ENCODE measurements at regions not wholly inside any gene's neighbourhood (a gene's known extent, or its start where the extent isn't known, plus 50 kb on each side); places are given as distances from the start of the nearest gene placed in this dataset.

DNA sequence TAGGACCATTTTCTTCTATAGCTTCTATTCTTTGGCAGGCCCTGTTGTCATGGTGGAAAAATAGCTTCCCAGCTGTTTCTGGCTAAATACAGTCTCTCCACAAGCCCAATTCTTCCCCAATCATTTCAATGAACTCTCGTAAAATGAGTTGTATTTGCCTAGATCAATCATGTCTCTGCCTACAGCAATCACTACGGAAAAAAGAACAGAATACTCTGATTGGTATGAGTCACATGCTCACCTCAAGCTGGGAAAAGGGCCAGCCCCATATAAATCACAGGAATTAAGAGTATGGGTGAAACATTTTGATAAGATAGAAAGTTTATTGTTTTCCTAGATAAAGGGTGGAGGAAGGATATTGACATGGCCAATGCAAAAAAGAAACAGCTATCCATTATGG lies 711.4 kb downstream of the EFNA5 start:
- DNase-seq (no peak), ATAC-seq (no peak)
- intact Hi-C loops (cut with DNase I; ENCODE audit: low total_unique reads), result no loop called here
- in situ Hi-C loops (cut with MboI; ENCODE audit: low sequenced_read_pairs in 4 of 4), result no loop called here
- Histone ChIP-seq H3K4me3 (no peak overlapping the region), H3K9me3 (no peaks in the 10 kb centered on the region), H3K27ac (no peak overlapping the region), H3K4me1 (peaks cover 0 to 8% of the 10 kb centered on the region in 2 donors), H3K27me3 (no peaks in the 10 kb centered on the region), H3K36me3 (no peaks in the 10 kb centered on the region)
- no peak for TF ChIP-seq POLR2A (IDR thresholded peaks at IDR 0.05)
- TF ChIP-seq, protein P1, sequence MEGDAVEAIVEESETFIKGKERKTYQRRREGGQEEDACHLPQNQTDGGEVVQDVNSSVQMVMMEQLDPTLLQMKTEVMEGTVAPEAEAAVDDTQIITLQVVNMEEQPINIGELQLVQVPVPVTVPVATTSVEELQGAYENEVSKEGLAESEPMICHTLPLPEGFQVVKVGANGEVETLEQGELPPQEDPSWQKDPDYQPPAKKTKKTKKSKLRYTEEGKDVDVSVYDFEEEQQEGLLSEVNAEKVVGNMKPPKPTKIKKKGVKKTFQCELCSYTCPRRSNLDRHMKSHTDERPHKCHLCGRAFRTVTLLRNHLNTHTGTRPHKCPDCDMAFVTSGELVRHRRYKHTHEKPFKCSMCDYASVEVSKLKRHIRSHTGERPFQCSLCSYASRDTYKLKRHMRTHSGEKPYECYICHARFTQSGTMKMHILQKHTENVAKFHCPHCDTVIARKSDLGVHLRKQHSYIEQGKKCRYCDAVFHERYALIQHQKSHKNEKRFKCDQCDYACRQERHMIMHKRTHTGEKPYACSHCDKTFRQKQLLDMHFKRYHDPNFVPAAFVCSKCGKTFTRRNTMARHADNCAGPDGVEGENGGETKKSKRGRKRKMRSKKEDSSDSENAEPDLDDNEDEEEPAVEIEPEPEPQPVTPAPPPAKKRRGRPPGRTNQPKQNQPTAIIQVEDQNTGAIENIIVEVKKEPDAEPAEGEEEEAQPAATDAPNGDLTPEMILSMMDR (IDR thresholded peaks at IDR 0.05 in 4 of 5, conservative IDR thresholded peaks at IDR 0.05 in 1 of 5), result no peak

DNA sequence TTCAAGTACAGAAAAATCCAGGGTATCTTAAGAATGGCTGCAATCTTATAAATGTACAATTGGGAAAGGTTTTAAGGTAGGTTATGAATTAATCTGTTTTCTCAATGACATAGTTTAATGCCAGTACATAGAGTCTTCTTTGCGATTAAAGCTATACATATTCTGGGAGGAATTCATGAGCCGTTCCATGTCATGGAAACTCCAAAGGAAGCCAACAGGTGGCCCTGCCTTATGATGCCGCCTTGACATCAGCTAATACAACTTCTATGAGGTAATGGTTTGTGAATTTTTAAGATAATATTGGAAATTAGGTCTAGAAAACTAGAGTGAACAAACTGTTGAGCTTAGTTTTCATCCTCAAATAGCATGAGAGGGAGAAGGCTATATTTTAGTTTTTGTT lies 713.4 kb downstream of the EFNA5 start:
- intact Hi-C loops (cut with DNase I; ENCODE audit: low total_unique reads), result no loop called here
- in situ Hi-C loops (cut with MboI; ENCODE audit: low sequenced_read_pairs in 4 of 4), result no loop called here
- no peak overlapping the region for H3K4me3 ChIP-seq
- no peak for TF ChIP-seq POLR2A (IDR thresholded peaks at IDR 0.05)
- TF ChIP-seq, protein P1 (IDR thresholded peaks at IDR 0.05 in 4 of 5, conservative IDR thresholded peaks at IDR 0.05 in 1 of 5), result no peak
- H3K9me3 ChIP-seq, result no peaks in the 10 kb centered on the region
- no peak for ATAC-seq
- no peak overlapping the region for H3K27ac ChIP-seq
- no peak for DNase-seq
- no peaks in the 10 kb centered on the region for H3K36me3 ChIP-seq
- H3K27me3 ChIP-seq, result no peaks in the 10 kb centered on the region
- peaks cover 0 to 8% of the 10 kb centered on the region in 2 donors for H3K4me1 ChIP-seq

DNA sequence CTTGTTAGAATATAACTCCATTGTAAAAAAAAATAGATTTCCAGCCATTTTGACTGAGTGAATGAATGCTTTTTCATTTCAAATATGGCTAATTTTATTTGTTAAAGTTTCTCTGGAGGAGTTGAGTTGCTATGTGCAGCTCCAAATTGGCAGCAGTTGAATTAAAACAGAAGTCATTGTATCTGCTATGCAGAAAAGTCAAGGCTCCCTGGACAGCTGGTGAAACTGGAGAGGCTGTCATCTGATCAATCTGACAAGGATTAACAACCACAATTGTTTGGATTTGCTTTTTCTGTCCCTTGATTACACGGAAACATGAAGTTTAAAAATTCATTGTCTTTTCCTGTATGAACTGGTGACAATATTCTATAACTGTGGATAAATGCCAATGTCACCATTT lies 713.9 kb downstream of the EFNA5 start:
- intact Hi-C loops (cut with DNase I; ENCODE audit: low total_unique reads), result no loop called here
- no peak for ATAC-seq

DNA sequence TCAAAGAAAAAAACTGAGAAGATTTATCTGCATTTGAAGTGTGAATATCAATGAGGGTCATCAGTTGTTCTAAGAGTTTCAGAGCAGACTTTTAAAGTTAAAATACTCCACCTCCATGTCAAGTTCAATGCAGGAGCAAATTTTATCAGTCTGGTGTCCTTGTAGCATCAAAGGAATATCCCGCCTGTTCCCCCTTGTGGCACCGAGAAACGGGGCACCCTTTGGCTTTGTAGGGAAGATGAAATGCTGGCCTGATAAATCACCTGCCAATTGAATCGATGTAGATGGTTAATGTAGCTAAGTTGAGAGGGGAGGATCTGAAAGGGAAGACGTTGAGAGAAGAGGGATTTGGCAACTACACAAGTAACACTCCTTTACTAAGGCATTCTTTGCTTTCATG lies 714.5 kb downstream of the EFNA5 start:
- no peaks in the 10 kb centered on the region for H3K27me3 ChIP-seq
- no peak overlapping the region for H3K4me3 ChIP-seq
- no peaks in the 10 kb centered on the region for H3K36me3 ChIP-seq
- no peak overlapping the region for H3K27ac ChIP-seq
- H3K4me1 ChIP-seq, result peaks cover 0 to 8% of the 10 kb centered on the region in 2 donors
- DNase-seq (no peak), ATAC-seq (no peak)
- H3K9me3 ChIP-seq, result no peaks in the 10 kb centered on the region
- in situ Hi-C loops (cut with MboI; ENCODE audit: low sequenced_read_pairs in 4 of 4), result no loop called here
- intact Hi-C loops (cut with DNase I; ENCODE audit: low total_unique reads), result no loop called here
- TF ChIP-seq POLR2A (IDR thresholded peaks at IDR 0.05), result no peak
- TF ChIP-seq, protein P1 (IDR thresholded peaks at IDR 0.05 in 4 of 5, conservative IDR thresholded peaks at IDR 0.05 in 1 of 5), result no peak

More for the DNA sequence above, 713.9 kb downstream of the EFNA5 start:
- Histone ChIP-seq H3K9me3 (no peaks in the 10 kb centered on the region), H3K27ac (no peak overlapping the region), H3K4me3 (no peak overlapping the region), H3K36me3 (no peaks in the 10 kb centered on the region), H3K4me1 (peaks cover 0 to 8% of the 10 kb centered on the region in 2 donors), H3K27me3 (no peaks in the 10 kb centered on the region)
- in situ Hi-C loops (cut with MboI; ENCODE audit: low sequenced_read_pairs in 4 of 4), result no loop called here
- DNase-seq, result no peak
- TF ChIP-seq POLR2A (IDR thresholded peaks at IDR 0.05), result no peak
- TF ChIP-seq, protein P1 (IDR thresholded peaks at IDR 0.05 in 4 of 5, conservative IDR thresholded peaks at IDR 0.05 in 1 of 5), result no peak

DNA sequence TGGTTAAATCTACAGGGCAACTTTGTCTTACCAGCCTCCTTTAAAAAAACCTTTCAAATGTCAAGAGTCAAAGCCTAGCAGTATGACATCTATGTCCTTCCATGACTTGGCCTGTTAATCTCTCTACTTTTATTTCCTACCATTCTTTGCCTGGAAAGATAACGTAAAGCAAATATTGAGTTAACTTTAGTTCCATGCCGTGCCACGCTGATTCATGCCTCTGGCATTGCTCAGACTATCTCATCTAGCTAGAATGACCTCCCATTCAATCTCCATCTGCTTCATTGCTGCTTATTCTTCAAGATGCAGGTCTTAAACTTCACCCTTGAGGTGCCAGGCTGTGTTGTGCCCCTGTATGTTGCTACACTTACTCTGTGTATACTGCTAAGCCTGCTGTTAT lies 729.8 kb downstream of the EFNA5 start:
- no peak overlapping the region for H3K4me3 ChIP-seq
- DNase-seq, result no peak
- H3K36me3 ChIP-seq, result no peaks in the 10 kb centered on the region
- no peak for ATAC-seq
- H3K9me3 ChIP-seq, result no peaks in the 10 kb centered on the region
- TF ChIP-seq, protein P1 (IDR thresholded peaks at IDR 0.05 in 4 of 5, conservative IDR thresholded peaks at IDR 0.05 in 1 of 5), result no peak
- no peak for TF ChIP-seq POLR2A (IDR thresholded peaks at IDR 0.05)
- intact Hi-C loops (cut with DNase I; ENCODE audit: low total_unique reads), result no loop called here
- no peaks in the 10 kb centered on the region for H3K4me1 ChIP-seq
- H3K27ac ChIP-seq, result no peak overlapping the region
- in situ Hi-C loops (cut with MboI; ENCODE audit: low sequenced_read_pairs in 4 of 4), result no loop called here
- no peaks in the 10 kb centered on the region for H3K27me3 ChIP-seq
